A549 (cell line): ENCODE measurements at regions not wholly inside any gene's neighbourhood (a gene's known extent, or its start where the extent isn't known, plus 50 kb on each side); places are given as distances from the start of the nearest gene placed in this dataset.

ENCODE experiments used
- CHD2 ChIP-seq: fragments of 150-350 bp; IDR thresholded peaks from 2 replicates; pipeline ENCODE4 v1.6.1; 2014; ENCODE audit warnings: low read length; ENCODE audit not compliant: partially characterized antibody
- CTCF ChIP-seq: fragments of >200 bp; sonication (Bioruptor Twin); formaldehyde crosslinking; IDR thresholded peaks from 3 replicates; pipeline ENCODE4 v1.5.1; 2016
- E2F6 ChIP-seq: IDR thresholded peaks from 2 replicates; pipeline ENCODE4 v1.6.1; 2012; ENCODE audit warnings: low read depth, borderline replicate concordance
- EP300 ChIP-seq, 2 experiments: fragments of >200 bp; sonication (Bioruptor Twin); formaldehyde crosslinking; IDR thresholded peaks; 2 replicates in 1 of 2; 3 replicates in 1 of 2; pipeline ENCODE4 v1.6.1; 2016 to 2017
- ESRRA ChIP-seq: fragments of 150-350 bp; IDR thresholded peaks from 2 replicates; pipeline ENCODE4 v1.6.1; 2014; ENCODE audit warnings: mild to moderate bottlenecking, low read length, borderline replicate concordance
- JUN ChIP-seq, 2 experiments: fragments of >200 bp; sonication (Bioruptor Twin); formaldehyde crosslinking; IDR thresholded peaks; 2 replicates in 1 of 2; 3 replicates in 1 of 2; pipeline ENCODE4 v1.6.1; 2016 to 2017
- MAFK ChIP-seq: fragments of 450-650 bp; IDR thresholded peaks from 2 replicates; pipeline ENCODE4 v1.6.1; 2014; ENCODE audit not compliant: partially characterized antibody
- POLR2A ChIP-seq: IDR thresholded peaks from 2 replicates; pipeline ENCODE4 v1.6.1; 2012; ENCODE audit warnings: mild to moderate bottlenecking, low read length
- POLR2AphosphoS2 ChIP-seq: conservative IDR thresholded peaks from 2 replicates; pipeline ENCODE4 v1.6.1; 2012; ENCODE audit warnings: low read length, improper control_type of control experiment, inconsistent platforms
- RAD21 ChIP-seq, 2 experiments: fragments of >200 bp in 1 of 2; sonication (Bioruptor Twin) in 1 of 2; formaldehyde crosslinking in 1 of 2; IDR thresholded peaks in 1 of 2; conservative IDR thresholded peaks in 1 of 2; 2 replicates in 1 of 2; 3 replicates in 1 of 2; pipeline ENCODE4 v1.6.1; 2012 to 2018; ENCODE audit warnings: inconsistent platforms in 1 of 2
- REST ChIP-seq: fragments of 200-600 bp; sonication (generic); IDR thresholded peaks from 2 replicates; pipeline ENCODE4 v1.6.1; 2016; ENCODE audit warnings: antibody characterized with exemption, mild to moderate bottlenecking, moderate library complexity
- SREBF2 ChIP-seq: fragments of 450-650 bp; IDR thresholded peaks from 2 replicates; pipeline ENCODE4 v1.6.1; 2014; ENCODE audit warnings: mild to moderate bottlenecking, moderate library complexity

- TF ChIP-seq CTCF (no peak), MAFK (no peak), POLR2A (no peak), RAD21 (conservative IDR thresholded peaks at IDR 0.05 in 1 of 2, IDR thresholded peaks at IDR 0.05 in 1 of 2) (no peak), REST (no peak), SREBF2 (no peak), JUN (IDR thresholded peaks at IDR 0.05) (no peak), CHD2 (no peak), E2F6 (no peak), POLR2AphosphoS2 (no peak), EP300 (IDR thresholded peaks at IDR 0.05) (no peak), ESRRA (no peak)
These were observed 854.3 kb downstream of the KCNA4 start for GRCh38 chr11:29162491-29162890.
